ENCODE measurements at regions not wholly inside any gene's neighbourhood (a gene's known extent, or its start where the extent isn't known, plus 50 kb on each side); places are given as distances from the start of the nearest gene placed in this dataset.

- no peaks in the 10 kb centered on the region for H3K9me3 ChIP-seq
- no peak for DNase-seq (ENCODE audit: extremely low spot score in 2 of 2)
- no peaks in the 10 kb centered on the region for H3K27me3 ChIP-seq
- intact Hi-C loops (cut with DNase I): no loop called here
- no peak overlapping the region for H3K4me3 ChIP-seq
- TF ChIP-seq CTCF (IDR thresholded peaks at IDR 0.05): no peak
- TF ChIP-seq POLR2AphosphoS5 (IDR thresholded peaks at IDR 0.05; ENCODE audit: insufficient read depth in 1 of 2, low read depth in 1 of 2): no peak
- TF ChIP-seq POLR2A (IDR thresholded peaks at IDR 0.05): no peak
- no peak overlapping the region for H3K27ac ChIP-seq
- peaks cover under 1% of the 10 kb centered on the region for H3K4me1 ChIP-seq
- H3K36me3 ChIP-seq: no peaks in the 10 kb centered on the region
Observed at GRCh38 chr12:91333966-91334365, 151.3 kb upstream of the DCN start.

GRCh38 chr12:91332302-91332701, 149.7 kb upstream of the DCN start:
- no peak for DNase-seq (ENCODE audit: extremely low spot score in 2 of 2)
- H3K27ac ChIP-seq: no peak overlapping the region
- intact Hi-C loops (cut with DNase I): no loop called here
- no peaks in the 10 kb centered on the region for H3K9me3 ChIP-seq
- no peak overlapping the region for H3K4me3 ChIP-seq
- TF ChIP-seq CTCF (IDR thresholded peaks at IDR 0.05) (peak in 1 of 3 experiments; percentile 15), POLR2AphosphoS5 (IDR thresholded peaks at IDR 0.05; ENCODE audit: insufficient read depth in 1 of 2, low read depth in 1 of 2) (no peak), POLR2A (IDR thresholded peaks at IDR 0.05) (no peak)
- H3K4me1 ChIP-seq: peaks cover 18% of the 10 kb centered on the region
- H3K27me3 ChIP-seq: no peaks in the 10 kb centered on the region
- H3K36me3 ChIP-seq: no peaks in the 10 kb centered on the region

- H3K27ac ChIP-seq: no peak overlapping the region
- no peaks in the 10 kb centered on the region for H3K36me3 ChIP-seq
- DNase-seq (ENCODE audit: extremely low spot score in 2 of 2): no peak
- H3K4me1 ChIP-seq: peaks cover 20% of the 10 kb centered on the region
- no peak for TF ChIP-seq POLR2AphosphoS5 (IDR thresholded peaks at IDR 0.05; ENCODE audit: insufficient read depth in 1 of 2, low read depth in 1 of 2)
- no peak for TF ChIP-seq CTCF (IDR thresholded peaks at IDR 0.05)
- TF ChIP-seq POLR2A (IDR thresholded peaks at IDR 0.05): no peak
- intact Hi-C loops (cut with DNase I): no loop called here
- no peak overlapping the region for H3K4me3 ChIP-seq
- H3K27me3 ChIP-seq: no peaks in the 10 kb centered on the region
- no peaks in the 10 kb centered on the region for H3K9me3 ChIP-seq
Observed at GRCh38 chr12:91331371-91331770, 148.8 kb upstream of the DCN start.

- H3K4me3 ChIP-seq: no peak overlapping the region
- H3K27me3 ChIP-seq: no peaks in the 10 kb centered on the region
- H3K27ac ChIP-seq: peak overlapping the region; percentile 78
- no peaks in the 10 kb centered on the region for H3K9me3 ChIP-seq
- H3K4me1 ChIP-seq: peaks cover 20% of the 10 kb centered on the region
- intact Hi-C loops (cut with DNase I): loop anchor here (10.0 kb wide), 2 partner anchors 154 to 354 kb away; no protein-coding TSS in a partner anchor
- no peak for DNase-seq (ENCODE audit: extremely low spot score in 2 of 2)
- TF ChIP-seq CTCF (IDR thresholded peaks at IDR 0.05): no peak
- TF ChIP-seq POLR2A (IDR thresholded peaks at IDR 0.05): no peak
- TF ChIP-seq POLR2AphosphoS5 (IDR thresholded peaks at IDR 0.05; ENCODE audit: insufficient read depth in 1 of 2, low read depth in 1 of 2): no peak
- H3K36me3 ChIP-seq: no peaks in the 10 kb centered on the region
Observed at GRCh38 chr12:91328451-91328850, 145.8 kb upstream of the DCN start.

GRCh38 chr12:91327889-91328288, 145.3 kb upstream of the DCN start:
- Histone ChIP-seq H3K4me1 (peaks cover 20% of the 10 kb centered on the region), H3K4me3 (no peak overlapping the region), H3K9me3 (no peaks in the 10 kb centered on the region), H3K27me3 (no peaks in the 10 kb centered on the region), H3K36me3 (no peaks in the 10 kb centered on the region), H3K27ac (peak overlapping the region; percentile 78)
- DNase-seq (ENCODE audit: extremely low spot score in 2 of 2): no peak
- intact Hi-C loops (cut with DNase I): loop anchor here (10.0 kb wide), 2 partner anchors 153 to 353 kb away; no protein-coding TSS in a partner anchor
- no peak for TF ChIP-seq POLR2AphosphoS5 (IDR thresholded peaks at IDR 0.05; ENCODE audit: insufficient read depth in 1 of 2, low read depth in 1 of 2)
